SK-N-SH (cell line): ENCODE measurements at regions not wholly inside any gene's neighbourhood (a gene's known extent, or its start where the extent isn't known, plus 50 kb on each side); places are given as distances from the start of the nearest gene placed in this dataset.

Experiments
- CTCF ChIA-PET: fragments of 300-600, 350-600 bp; formaldehyde crosslinking; extraction: SDS; loops from one replicate; lab custom pipeline; 2021; lab: Yijun Ruan, JAX
- POLR2A ChIA-PET: fragments of 350-600 bp; sonication (Branson Sonifier 250); formaldehyde crosslinking; extraction: SDS; loops from one replicate; lab custom pipeline; 2020; ENCODE audit warnings: antibody characterized with exemption, inconsistent platforms; lab: Yijun Ruan, JAX
- DNase-seq: peaks from one replicate; pipeline ENCODE4 v3.0.0; 2012
- H2AFZ ChIP-seq: fragments of 200-600 bp; sonication (generic); 2 replicates; pipeline ENCODE4 v1.8.1; 2016; ENCODE audit warnings: antibody characterized with exemption, mild to moderate bottlenecking, low read depth
- H3F3A ChIP-seq: fragments of 200-600 bp; sonication (generic); replicated peaks from 2 replicates; pipeline ENCODE3; 2016; ENCODE audit warnings: antibody characterized with exemption, mild to moderate bottlenecking; ENCODE audit not compliant: insufficient read depth
- H3K27ac ChIP-seq, 2 experiments: fragments of 200-500 bp in 1 of 2; fragments of 200-600 bp in 1 of 2; sonication (Bioruptor generic) in 1 of 2; sonication (generic), shearing (Covaris generic) in 1 of 2; 2 replicates each; pipeline versions ENCODE4 v1.5.1 to v1.6.1; 2014 to 2016; ENCODE audit warnings: low read depth in 2 of 2, inconsistent platforms in 1 of 2, low read length in 1 of 2, mild to moderate bottlenecking in 1 of 2, mixed read lengths in 1 of 2
- H3K27me3 ChIP-seq: fragments of 200-600 bp; sonication (generic), shearing (Covaris generic); 2 replicates; pipeline ENCODE4 v1.6.1; 2016; ENCODE audit warnings: mixed run types; ENCODE audit not compliant: insufficient read depth
- H3K36me3 ChIP-seq, 2 experiments: fragments of 200-500 bp in 1 of 2; fragments of 200-600 bp in 1 of 2; sonication (Bioruptor generic) in 1 of 2; sonication (generic) in 1 of 2; replicated peaks in 1 of 2; 2 replicates each; pipeline versions ENCODE3 to v1.5.1; 2014 to 2016; ENCODE audit warnings: low read length in 1 of 2, mild to moderate bottlenecking in 1 of 2; ENCODE audit not compliant: insufficient read depth in 2 of 2, control insufficient read depth in 1 of 2
- H3K4me1 ChIP-seq, 2 experiments: fragments of 200-500 bp in 1 of 2; fragments of 200-600 bp in 1 of 2; sonication (Bioruptor generic) in 1 of 2; sonication (generic), shearing (Covaris generic) in 1 of 2; 2 replicates each; pipeline versions ENCODE4 v1.5.1 to v1.6.1; 2014 to 2016; ENCODE audit warnings: low read depth in 1 of 2, low read length in 1 of 2, mixed run types in 1 of 2; ENCODE audit not compliant: insufficient read depth in 2 of 2, control insufficient read depth in 1 of 2
- H3K4me2 ChIP-seq: fragments of 200-600 bp; sonication (generic), shearing (Covaris generic); 2 replicates; pipeline ENCODE4 v1.6.1; 2017; ENCODE audit warnings: mixed run types
- H3K4me3 ChIP-seq, 2 experiments: fragments of 200-500 bp in 1 of 2; fragments of 200-600 bp in 1 of 2; sonication (Bioruptor generic) in 1 of 2; sonication (generic), shearing (Covaris generic) in 1 of 2; 2 replicates each; pipeline versions ENCODE4 v1.5.1 to v1.8.1; 2014 to 2016; ENCODE audit warnings: low read depth in 2 of 2, inconsistent platforms in 1 of 2, low read length in 1 of 2, mild to moderate bottlenecking in 1 of 2, mixed read lengths in 1 of 2, moderate library complexity in 1 of 2
- H3K79me2 ChIP-seq: fragments of 200-600 bp; sonication (generic); 2 replicates; pipeline ENCODE4 v1.8.1; 2017; ENCODE audit warnings: mild to moderate bottlenecking; ENCODE audit not compliant: insufficient read depth
- H3K9ac ChIP-seq: fragments of 200-600 bp; sonication (generic); 2 replicates; pipeline ENCODE4 v1.6.1; 2017; ENCODE audit warnings: mixed run types
- H3K9me2 ChIP-seq: fragments of 200-600 bp; sonication (generic); 2 replicates; pipeline ENCODE4 v1.6.1; 2017; ENCODE audit warnings: mixed run types
- H3K9me3 ChIP-seq: fragments of 200-600 bp; sonication (generic); 2 replicates; pipeline ENCODE4 v1.6.1; 2017; ENCODE audit warnings: mixed run types, mild to moderate bottlenecking, moderate library complexity
- H4K20me1 ChIP-seq: fragments of 200-600 bp; sonication (generic); 2 replicates; pipeline ENCODE4 v1.6.1; 2017; ENCODE audit warnings: mild to moderate bottlenecking, mixed run types; ENCODE audit not compliant: insufficient read depth
- CHD2 ChIP-seq: fragments of 150-350 bp; IDR thresholded peaks from 2 replicates; pipeline ENCODE4 v1.6.1; 2018; ENCODE audit warnings: low read length; ENCODE audit not compliant: partially characterized antibody
- EP300 ChIP-seq, 2 experiments: IDR thresholded peaks; 2 replicates each; pipeline versions ENCODE4 v1.4.0 to v1.6.1; 2012; ENCODE audit warnings: borderline replicate concordance in 1 of 2, low read depth in 1 of 2, low read length in 1 of 2
- EZH2phosphoT487 ChIP-seq: fragments of 200-600 bp; sonication (generic); IDR thresholded peaks from 2 replicates; pipeline ENCODE4 v1.6.1; 2017; ENCODE audit warnings: low read depth, mixed run types, mild to moderate bottlenecking, antibody characterized with exemption, moderate library complexity, borderline replicate concordance
- GABPA ChIP-seq: IDR thresholded peaks from 2 replicates; pipeline ENCODE4 v1.4.0; 2012; ENCODE audit warnings: low read depth, mild to moderate bottlenecking
- GATA2 ChIP-seq: sonication (generic); formaldehyde crosslinking; IDR thresholded peaks from 2 replicates; pipeline ENCODE4 v1.5.0; 2020; ENCODE audit warnings: mild to moderate bottlenecking, missing genetic modification reagents
- IRF3 ChIP-seq: fragments of 150-350 bp; IDR thresholded peaks from 2 replicates; pipeline ENCODE4 v1.6.1; 2016; ENCODE audit warnings: mild to moderate bottlenecking, low read depth, low read length
- POLR2AphosphoS5 ChIP-seq: IDR thresholded peaks from 2 replicates; pipeline ENCODE4 v1.6.1; 2012; ENCODE audit warnings: low read depth, low read length
- RAD21 ChIP-seq: IDR thresholded peaks from 2 replicates; pipeline ENCODE4 v1.6.1; 2012; ENCODE audit warnings: mild to moderate bottlenecking, low read length
- RFX5 ChIP-seq: IDR thresholded peaks from 2 replicates; pipeline ENCODE4 v1.6.1; 2012; ENCODE audit warnings: mild to moderate bottlenecking, improper control_type of control experiment, low read length
- SIN3A ChIP-seq: IDR thresholded peaks from 2 replicates; pipeline ENCODE4 v1.6.1; 2012; ENCODE audit warnings: low read depth, mild to moderate bottlenecking, low read length, moderate library complexity, borderline replicate concordance
- SMC3 ChIP-seq: IDR thresholded peaks from 2 replicates; pipeline ENCODE4 v1.6.1; 2012; ENCODE audit warnings: low read depth, low read length, improper control_type of control experiment
- USF2 ChIP-seq: fragments of 150-350 bp; IDR thresholded peaks from 2 replicates; pipeline ENCODE4 v1.6.1; 2017; ENCODE audit warnings: antibody characterized with exemption, low read length, low read depth, borderline replicate concordance
- ZBTB33 ChIP-seq: IDR thresholded peaks from 2 replicates; pipeline ENCODE4 v1.4.0; 2012; ENCODE audit warnings: low read depth, borderline replicate concordance
- WGBS: methylation state at CpG from one replicate; pipeline ENCODE4 v1.1.6; 2017; ENCODE audit warnings: low lambda C conversion rate; 5-methylcytosine and 5-hydroxymethylcytosine counted together

- Histone ChIP-seq H3K9me2 (no peaks in the 10 kb centered on the region), H4K20me1 (peaks cover 94% of the 10 kb centered on the region), H3K27me3 (no peaks in the 10 kb centered on the region), H3K27ac (no peak overlapping the region; a peak in 1 of 4 replicates), H3K9me3 (no peaks in the 10 kb centered on the region), H3K36me3 (peaks cover 3% of the 10 kb centered on the region in 2 experiments), H2AFZ (no peak overlapping the region), H3K4me2 (no peak overlapping the region), H3K4me1 (peaks cover 7 to 48% of the 10 kb centered on the region in 2 experiments), H3K4me3 (no peak overlapping the region), H3F3A (no peaks in the 10 kb centered on the region), H3K9ac (no peak overlapping the region), H3K79me2 (peaks cover 97% of the 10 kb centered on the region)
- ChIA-PET CTCF (interaction anchor here (1.0 to 3.1 kb wide), 6 partner anchors 20 to 57 kb away, joined by 3 to 19 read pairs (median 5); no protein-coding TSS in a partner anchor), POLR2A (interaction anchor here (0.9 kb wide), 1 partner anchor 8 kb away, joined by 3 read pairs; no protein-coding TSS in a partner anchor)
- no peak for DNase-seq
- 89% methylated on average over 14 of the region's 14 CpGs for WGBS
- TF ChIP-seq IRF3: no peak
- no peak for TF ChIP-seq GABPA
- no peak for TF ChIP-seq USF2
- no peak for TF ChIP-seq RFX5
- no peak for TF ChIP-seq RAD21
- TF ChIP-seq EZH2phosphoT487: no peak
- no peak for TF ChIP-seq EP300 (IDR thresholded peaks at IDR 0.05; ENCODE audit: borderline replicate concordance in 1 of 2, low read depth in 1 of 2, low read length in 1 of 2)
- TF ChIP-seq CHD2: no peak
Observed at GRCh38 chr17:77457572-77458201, 316.9 kb downstream of the SEC14L1 start.

- CTCF ChIA-PET: interaction anchor here (0.6 to 3.1 kb wide), 6 partner anchors 18 to 58 kb away, joined by 3 to 19 read pairs (median 4); no protein-coding TSS in a partner anchor
Observed at GRCh38 chr17:77458202-77459017, 317.6 kb downstream of the SEC14L1 start.

More at GRCh38 chr17:77458202-77459017, 317.6 kb downstream of the SEC14L1 start:
- Histone ChIP-seq H3K36me3 (peaks cover 3% of the 10 kb centered on the region in 2 experiments), H3K9ac (no peak overlapping the region), H3K27ac (no peak overlapping the region; a peak in 1 of 4 replicates), H3K4me1 (peaks cover 0 to 43% of the 10 kb centered on the region in 2 experiments; a peak in 2 of 4 replicates), H3K79me2 (peaks cover 97% of the 10 kb centered on the region), H3K4me3 (no peak overlapping the region), H4K20me1 (peaks cover 95% of the 10 kb centered on the region), H3K4me2 (no peak overlapping the region), H3K27me3 (no peaks in the 10 kb centered on the region), H2AFZ (no peak overlapping the region), H3K9me3 (no peaks in the 10 kb centered on the region), H3K9me2 (no peaks in the 10 kb centered on the region), H3F3A (no peaks in the 10 kb centered on the region)
- no peak for DNase-seq
- TF ChIP-seq CHD2: no peak
- no peak for TF ChIP-seq GATA2
- no peak for TF ChIP-seq ZBTB33
- TF ChIP-seq SMC3: no peak
- TF ChIP-seq SIN3A: no peak
- no peak for TF ChIP-seq POLR2AphosphoS5
- WGBS: 94% methylated on average over 21 of the region's 21 CpGs
- POLR2A ChIA-PET: interaction anchor here (0.9 kb wide), 1 partner anchor 9 kb away, joined by 3 read pairs; no protein-coding TSS in a partner anchor
